Activated T-helper 2 cell treated with anti-CD3 and anti-CD28 coated beads, Interferon-gamma antibody, Interleukin-2, Interleukin-4, amounts not matched to agents 10 μg/mL and 5 μg/mL and 100 μg/mL, durations not matched to agents 14 hours and 24 hours and 36 hours (primary cell): ENCODE measurements at regions not wholly inside any gene's neighbourhood (a gene's known extent, or its start where the extent isn't known, plus 50 kb on each side); places are given as distances from the start of the nearest gene placed in this dataset.

Experiments used
- DNase-seq: peaks from one replicate; pipeline ENCODE4 v3.0.0; 2021; ENCODE audit warnings: low spot score
- H3K27ac Mint-ChIP-seq: one replicate; pipeline ENCODE4 v1.8.0; 2021; ENCODE audit warnings: mixed read lengths
- H3K27me3 Mint-ChIP-seq: one replicate; pipeline ENCODE4 v1.8.0; 2021; ENCODE audit warnings: low read depth, mixed read lengths
- H3K36me3 Mint-ChIP-seq: one replicate; pipeline ENCODE4 v1.8.0; 2021; ENCODE audit warnings: low read depth, mixed read lengths
- H3K4me1 Mint-ChIP-seq: one replicate; pipeline ENCODE4 v1.8.0; 2021; ENCODE audit warnings: low read depth, mixed read lengths
- H3K4me3 Mint-ChIP-seq: one replicate; pipeline ENCODE4 v1.8.0; 2021; ENCODE audit warnings: low read depth, mild to moderate bottlenecking, moderate library complexity, mixed read lengths
- H3K9me3 Mint-ChIP-seq: one replicate; pipeline ENCODE4 v1.8.0; 2021; ENCODE audit warnings: mixed read lengths
- intact Hi-C: fragments of 100-400 bp; cut with micrococcal nuclease; formaldehyde crosslinking; loops from one replicate; pipeline ENCODE4 v1.15.1; 2023

DNA sequence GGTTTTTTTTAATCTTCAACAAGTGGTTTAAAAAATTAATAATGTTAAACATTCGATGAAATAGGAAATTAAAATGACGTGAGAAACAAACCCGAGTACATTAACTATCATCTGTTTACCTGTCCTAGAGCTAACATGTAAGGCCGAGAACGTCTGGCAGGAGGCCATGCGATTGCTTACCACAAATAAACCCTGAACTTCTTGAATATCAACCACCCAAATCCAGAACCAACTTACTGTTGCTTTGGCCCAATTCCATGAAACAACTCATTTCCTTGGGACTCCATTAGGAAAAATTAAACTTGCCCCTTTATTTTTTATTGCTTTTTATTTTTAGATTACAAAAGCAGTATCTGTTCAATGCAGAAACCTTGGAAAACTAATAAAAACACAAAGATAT is 228.9 kb upstream of the IRS2 start:
- no peak for DNase-seq
- Mint-ChIP-seq H3K27me3 (peaks cover 2% of the 10 kb centered on the region), H3K4me1 (no peaks in the 10 kb centered on the region), H3K4me3 (no peak overlapping the region), H3K36me3 (no peaks in the 10 kb centered on the region), H3K9me3 (no peaks in the 10 kb centered on the region), H3K27ac (no peak overlapping the region)
- intact Hi-C loops, result no loop called here

DNA sequence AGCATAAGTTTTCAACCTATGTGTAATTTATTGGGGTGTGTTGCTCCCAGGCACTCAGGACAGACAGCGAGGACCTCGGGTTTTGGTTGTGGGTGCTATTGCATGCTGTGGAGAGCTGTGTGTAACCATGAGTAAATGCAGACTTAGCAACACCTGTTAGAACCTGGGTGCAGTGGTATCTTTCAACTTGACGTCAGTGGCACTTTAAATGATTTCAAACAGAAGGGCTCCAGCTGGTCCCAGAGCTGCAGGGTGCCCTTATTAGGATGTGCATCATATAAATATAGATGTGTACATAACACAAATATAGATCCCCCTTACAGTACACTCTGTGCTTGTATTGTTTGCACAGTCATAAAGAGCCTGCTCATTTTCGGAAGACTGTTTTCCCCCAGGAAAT is 228.3 kb upstream of the IRS2 start:
- Mint-ChIP-seq H3K27ac (no peak overlapping the region), H3K9me3 (no peaks in the 10 kb centered on the region), H3K27me3 (peaks cover 2% of the 10 kb centered on the region), H3K36me3 (no peaks in the 10 kb centered on the region), H3K4me1 (no peaks in the 10 kb centered on the region), H3K4me3 (no peak overlapping the region)
- DNase-seq, result no peak
- intact Hi-C loops, result no loop called here

- no peaks in the 10 kb centered on the region for H3K9me3 Mint-ChIP-seq
Observed at GRCh38 chr13:110012102-110012739, 225.8 kb upstream of the IRS2 start.

DNA sequence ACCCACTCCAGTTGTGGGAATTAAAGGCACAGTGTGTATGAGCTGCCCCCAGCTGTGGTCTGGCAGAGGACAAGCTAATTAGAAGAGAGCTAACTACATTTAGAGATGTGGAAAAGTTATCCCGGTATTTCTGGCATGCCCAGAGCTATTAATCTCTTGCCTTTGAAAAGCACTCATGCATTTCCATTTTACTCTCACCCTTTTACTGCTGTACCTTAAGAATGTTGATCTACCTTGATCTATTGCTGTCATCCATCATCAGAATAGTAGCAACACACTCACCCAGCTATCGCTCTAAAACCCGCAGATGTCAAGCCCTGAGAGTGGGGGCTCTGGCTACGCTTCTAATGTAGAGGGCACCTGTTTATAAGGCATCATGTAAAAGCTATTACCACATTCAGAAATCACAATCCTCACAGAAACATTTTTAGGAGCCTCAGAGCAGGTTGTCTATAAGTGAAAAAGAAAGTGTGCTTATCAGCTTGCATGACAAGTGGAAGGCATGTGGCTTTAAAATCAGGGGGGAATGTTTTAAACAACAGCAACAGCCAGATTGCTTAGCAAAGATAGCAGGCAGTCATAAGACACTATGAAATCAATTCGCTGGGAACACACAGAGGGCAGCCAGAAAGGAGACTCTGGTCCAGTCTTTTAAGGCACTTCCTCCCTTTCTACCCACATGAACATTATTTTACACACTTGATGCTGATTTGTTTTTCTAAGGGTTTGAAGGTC is 224.2 kb upstream of the IRS2 start:
- no peaks in the 10 kb centered on the region for H3K4me1 Mint-ChIP-seq
- no peak for DNase-seq
- intact Hi-C loops, result no loop called here
- no peaks in the 10 kb centered on the region for H3K9me3 Mint-ChIP-seq
- peaks cover 2% of the 10 kb centered on the region for H3K27me3 Mint-ChIP-seq
- H3K27ac Mint-ChIP-seq, result no peak overlapping the region
- H3K4me3 Mint-ChIP-seq, result no peak overlapping the region
- H3K36me3 Mint-ChIP-seq, result no peaks in the 10 kb centered on the region

More at GRCh38 chr13:110012102-110012739, 225.8 kb upstream of the IRS2 start:
- H3K27me3 Mint-ChIP-seq, result peaks cover 2% of the 10 kb centered on the region
- intact Hi-C loops, result no loop called here
- H3K4me1 Mint-ChIP-seq, result no peaks in the 10 kb centered on the region
- no peaks in the 10 kb centered on the region for H3K36me3 Mint-ChIP-seq
- no peak overlapping the region for H3K4me3 Mint-ChIP-seq
- H3K27ac Mint-ChIP-seq, result no peak overlapping the region
- no peak for DNase-seq

GRCh38 chr13:110008816-110009215 is 222.4 kb upstream of the IRS2 start:
- Mint-ChIP-seq H3K36me3 (no peaks in the 10 kb centered on the region), H3K9me3 (no peaks in the 10 kb centered on the region), H3K27me3 (peaks cover 2% of the 10 kb centered on the region), H3K4me1 (no peaks in the 10 kb centered on the region), H3K4me3 (no peak overlapping the region), H3K27ac (no peak overlapping the region)
- intact Hi-C loops, result no loop called here
- no peak for DNase-seq

DNA sequence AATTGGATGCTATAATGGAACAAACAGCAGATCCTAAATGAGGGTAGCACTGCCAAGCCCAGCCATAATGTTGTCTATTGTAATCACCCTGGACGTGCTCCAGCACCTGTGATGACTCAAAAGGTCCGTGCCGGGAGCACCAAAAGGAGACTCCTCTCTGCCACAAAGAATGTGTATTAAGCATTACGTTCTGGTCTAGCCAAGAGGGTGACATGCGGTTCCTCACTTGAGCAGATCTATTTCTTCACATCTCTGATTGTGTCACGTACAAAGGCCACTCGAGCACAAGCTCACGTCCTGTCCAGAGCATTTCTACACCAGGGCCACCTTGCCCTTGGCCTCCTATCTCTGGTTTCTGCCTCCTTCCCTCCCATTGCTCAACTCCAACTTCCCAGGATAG is 219.9 kb upstream of the IRS2 start:
- H3K27ac Mint-ChIP-seq, result no peak overlapping the region
- no peaks in the 10 kb centered on the region for H3K27me3 Mint-ChIP-seq
- DNase-seq, result no peak
- H3K4me3 Mint-ChIP-seq, result no peak overlapping the region
- intact Hi-C loops, result no loop called here
- no peaks in the 10 kb centered on the region for H3K9me3 Mint-ChIP-seq
- H3K4me1 Mint-ChIP-seq, result no peaks in the 10 kb centered on the region
- no peaks in the 10 kb centered on the region for H3K36me3 Mint-ChIP-seq

DNA sequence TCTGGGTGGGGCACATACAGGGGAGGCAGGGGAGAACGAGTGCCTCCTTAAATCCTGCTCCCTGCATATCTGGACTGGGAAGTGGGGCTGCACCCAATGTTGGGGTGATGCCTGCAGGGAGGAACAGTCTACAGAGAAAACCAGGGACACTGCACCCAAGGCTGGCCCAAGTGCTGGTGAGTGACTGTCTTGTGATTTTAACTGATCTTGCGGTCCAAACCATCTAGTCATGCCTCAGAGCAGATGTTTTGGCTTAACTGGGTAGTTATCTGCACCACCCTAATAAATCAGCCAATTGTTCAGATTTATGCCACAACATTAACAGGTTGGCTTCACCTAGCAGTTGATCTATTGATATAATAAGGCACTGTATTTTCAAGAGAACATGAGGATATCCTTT is 219.2 kb upstream of the IRS2 start:
- no peaks in the 10 kb centered on the region for H3K9me3 Mint-ChIP-seq
- H3K36me3 Mint-ChIP-seq, result no peaks in the 10 kb centered on the region
- no peaks in the 10 kb centered on the region for H3K27me3 Mint-ChIP-seq
- no peak for DNase-seq
- no peak overlapping the region for H3K27ac Mint-ChIP-seq
- no peak overlapping the region for H3K4me3 Mint-ChIP-seq
- intact Hi-C loops, result no loop called here
- H3K4me1 Mint-ChIP-seq, result no peaks in the 10 kb centered on the region

DNA sequence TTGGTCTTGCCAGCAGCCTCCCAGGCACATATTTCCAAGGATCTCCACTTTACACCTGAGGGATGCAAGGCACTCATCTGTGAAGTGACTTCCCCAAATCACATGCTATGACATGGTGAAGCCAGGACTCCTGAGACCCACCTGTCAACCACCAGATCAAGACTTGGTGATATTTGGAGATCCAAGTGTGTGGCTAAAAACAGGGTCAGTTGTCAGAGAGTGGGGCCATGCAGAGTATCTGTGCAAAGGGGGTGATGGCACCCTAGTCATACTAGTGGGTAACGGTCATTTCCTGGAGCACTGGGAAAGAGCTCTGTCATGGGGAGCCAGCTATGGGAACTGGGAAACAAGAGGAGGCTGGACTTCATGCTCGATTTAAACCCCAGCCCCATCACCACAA is 218.4 kb upstream of the IRS2 start:
- DNase-seq, result no peak
- H3K9me3 Mint-ChIP-seq, result no peaks in the 10 kb centered on the region
- H3K36me3 Mint-ChIP-seq, result no peaks in the 10 kb centered on the region
- H3K4me3 Mint-ChIP-seq, result no peak overlapping the region
- H3K27ac Mint-ChIP-seq, result no peak overlapping the region
- intact Hi-C loops, result no loop called here
- no peaks in the 10 kb centered on the region for H3K27me3 Mint-ChIP-seq
- H3K4me1 Mint-ChIP-seq, result no peaks in the 10 kb centered on the region

DNA sequence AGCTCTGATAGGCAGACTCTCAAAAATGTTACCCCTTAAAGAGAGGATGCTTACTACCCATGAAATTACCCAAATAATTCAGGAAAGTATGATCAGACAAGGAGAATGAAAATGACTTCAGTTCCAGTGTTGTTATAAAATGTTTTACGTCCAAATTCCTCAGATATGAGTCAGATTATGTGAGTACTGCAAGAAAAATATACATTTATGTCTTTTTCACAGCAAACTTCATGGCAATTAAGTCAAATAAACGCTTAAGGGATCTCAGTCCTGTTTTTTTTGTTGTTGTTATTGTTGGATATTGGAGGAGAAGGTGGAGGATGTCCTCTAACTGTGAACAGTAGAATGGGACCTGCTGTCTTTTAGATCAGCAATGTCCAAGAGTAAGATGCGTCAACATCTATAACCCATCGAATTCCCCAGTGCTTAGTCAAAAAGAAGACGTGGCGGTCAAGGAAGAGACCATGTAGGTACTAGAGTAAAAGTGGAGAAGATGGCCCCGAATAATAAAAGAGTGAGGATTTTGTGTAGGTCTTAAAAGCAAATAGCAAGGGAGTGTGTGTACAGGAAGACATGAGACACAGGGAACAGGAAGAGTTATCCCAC is 215.4 kb upstream of the IRS2 start:
- no peaks in the 10 kb centered on the region for H3K9me3 Mint-ChIP-seq
- intact Hi-C loops, result no loop called here
- H3K27me3 Mint-ChIP-seq, result no peaks in the 10 kb centered on the region
- no peak overlapping the region for H3K4me3 Mint-ChIP-seq
- H3K4me1 Mint-ChIP-seq, result no peaks in the 10 kb centered on the region
- no peak overlapping the region for H3K27ac Mint-ChIP-seq
- H3K36me3 Mint-ChIP-seq, result no peaks in the 10 kb centered on the region
- no peak for DNase-seq

GRCh38 chr13:110000534-110001345 is 214.4 kb upstream of the IRS2 start:
- Mint-ChIP-seq H3K4me3 (no peak overlapping the region), H3K4me1 (no peaks in the 10 kb centered on the region), H3K36me3 (no peaks in the 10 kb centered on the region), H3K27me3 (no peaks in the 10 kb centered on the region), H3K27ac (no peak overlapping the region), H3K9me3 (no peaks in the 10 kb centered on the region)
- intact Hi-C loops, result no loop called here
- DNase-seq, result no peak

DNA sequence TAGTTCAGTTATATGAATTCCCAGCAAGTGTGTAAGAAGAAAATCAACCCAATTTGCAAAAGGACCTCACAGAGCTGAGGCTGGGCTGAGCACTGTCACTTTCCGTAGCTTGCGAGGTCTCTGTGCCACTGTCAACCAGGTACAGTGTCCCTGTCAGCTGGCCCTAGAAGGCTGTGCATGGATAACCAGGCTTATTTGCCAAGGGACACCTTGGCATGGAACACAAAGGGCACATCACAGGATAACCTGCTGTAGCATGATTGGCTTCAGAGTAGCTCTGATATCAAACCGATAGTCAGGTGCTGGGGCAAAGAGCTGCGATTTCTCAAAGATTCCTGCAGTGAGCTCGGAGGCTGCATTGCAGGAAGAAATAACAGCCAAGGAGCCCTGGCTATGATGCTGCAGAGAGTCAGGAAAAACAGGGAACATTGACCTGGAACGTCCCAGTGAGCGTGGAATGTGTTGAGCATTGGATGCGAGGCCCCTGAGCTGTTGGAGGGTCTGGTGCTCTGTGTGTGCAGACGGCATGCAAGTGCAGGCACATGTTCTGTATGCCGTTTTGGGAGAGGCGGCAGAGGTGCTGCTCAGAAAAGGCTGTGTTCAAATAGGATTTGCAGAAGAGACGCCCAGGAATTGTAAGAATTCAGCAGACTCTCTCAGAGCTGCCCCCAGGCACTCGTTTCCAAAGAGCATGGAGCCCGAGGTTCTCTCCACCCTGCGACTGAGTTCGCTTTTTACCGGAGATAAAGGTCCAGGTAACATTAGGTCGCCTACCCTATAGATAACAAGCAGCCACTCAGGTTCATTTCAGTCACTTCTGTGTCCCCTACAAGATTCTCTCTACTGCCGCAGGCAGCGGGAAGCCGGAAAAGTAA is 213.5 kb upstream of the IRS2 start:
- H3K36me3 Mint-ChIP-seq, result no peaks in the 10 kb centered on the region
- no peaks in the 10 kb centered on the region for H3K9me3 Mint-ChIP-seq
- intact Hi-C loops, result no loop called here
- no peak overlapping the region for H3K27ac Mint-ChIP-seq
- DNase-seq, result no peak
- no peaks in the 10 kb centered on the region for H3K27me3 Mint-ChIP-seq
- H3K4me1 Mint-ChIP-seq, result no peaks in the 10 kb centered on the region
- H3K4me3 Mint-ChIP-seq, result no peak overlapping the region
